ACHN (cell line): ENCODE measurements at regions not wholly inside any gene's neighbourhood (a gene's known extent, or its start where the extent isn't known, plus 50 kb on each side); places are given as distances from the start of the nearest gene placed in this dataset.

Experiments used
- DNase-seq: peaks from one replicate; pipeline ENCODE4 v3.0.0-alpha.2; 2015
- in situ Hi-C: cut with HindIII; loops from 2 replicates; pipeline ENCODE4 v1.10.0; 2017; ENCODE audit warnings: low sequenced_read_pairs, low pct_ligation_motif_present, low pct_unique_long_range_greater_than_20kb

- no peak for DNase-seq
- in situ Hi-C loops: no loop called here
Observed at GRCh38 chr20:51153867-51154707, 131.2 kb upstream of the KCNG1 start.

- in situ Hi-C loops: no loop called here
- DNase-seq: no peak
Observed at GRCh38 chr20:51148941-51149340, 126.0 kb upstream of the KCNG1 start.

GRCh38 chr20:51144476-51144875 is 121.6 kb upstream of the KCNG1 start:
- DNase-seq: no peak
- in situ Hi-C loops: no loop called here

GRCh38 chr20:51143652-51144051 is 120.7 kb upstream of the KCNG1 start:
- no peak for DNase-seq
- in situ Hi-C loops: no loop called here

- in situ Hi-C loops: no loop called here
Observed at GRCh38 chr20:51142448-51142847, 119.5 kb upstream of the KCNG1 start.

GRCh38 chr20:51140671-51141070 is 117.8 kb upstream of the KCNG1 start:
- DNase-seq: no peak
- in situ Hi-C loops: no loop called here

More at GRCh38 chr20:51142448-51142847, 119.5 kb upstream of the KCNG1 start:
- no peak for DNase-seq

- no peak for DNase-seq
- in situ Hi-C loops: no loop called here
Observed at GRCh38 chr20:51139891-51140290, 117.0 kb upstream of the KCNG1 start.

- no peak for DNase-seq
- in situ Hi-C loops: no loop called here
Observed at GRCh38 chr20:51138576-51138975, 115.7 kb upstream of the KCNG1 start.

- DNase-seq: no peak
- in situ Hi-C loops: no loop called here
Observed at GRCh38 chr20:51137461-51137860, 114.6 kb upstream of the KCNG1 start.

GRCh38 chr20:51135926-51136715 is 113.2 kb upstream of the KCNG1 start:
- DNase-seq: no peak
- in situ Hi-C loops: no loop called here

- no peak for DNase-seq
- in situ Hi-C loops: no loop called here
Observed at GRCh38 chr20:51134405-51134804, 111.5 kb upstream of the KCNG1 start.

- DNase-seq: no peak
- in situ Hi-C loops: no loop called here
Observed at GRCh38 chr20:51132279-51132678, 109.4 kb upstream of the KCNG1 start.

GRCh38 chr20:51131811-51132210 is 108.9 kb upstream of the KCNG1 start:
- no peak for DNase-seq
- in situ Hi-C loops: no loop called here

GRCh38 chr20:51129147-51129776 is 106.4 kb upstream of the KCNG1 start:
- in situ Hi-C loops: no loop called here
- DNase-seq: no peak

- DNase-seq: peak; percentile 21
- in situ Hi-C loops: no loop called here
Observed at GRCh38 chr20:51128198-51128597, 105.3 kb upstream of the KCNG1 start.

- DNase-seq: no peak
- in situ Hi-C loops: no loop called here
Observed at GRCh38 chr20:51127713-51128112, 104.8 kb upstream of the KCNG1 start.

- in situ Hi-C loops: no loop called here
- DNase-seq: no peak
Observed at GRCh38 chr20:51126337-51126736, 103.4 kb upstream of the KCNG1 start.

- in situ Hi-C loops: no loop called here
- DNase-seq: no peak
Observed at GRCh38 chr20:51125780-51126179, 102.9 kb upstream of the KCNG1 start.

- in situ Hi-C loops: no loop called here
- no peak for DNase-seq
Observed at GRCh38 chr20:51125105-51125504, 102.2 kb upstream of the KCNG1 start.
